GM12878 (cell line): ENCODE measurements at regions not wholly inside any gene's neighbourhood (a gene's known extent, or its start where the extent isn't known, plus 50 kb on each side); places are given as distances from the start of the nearest gene placed in this dataset.

Source experiments
- CTCF ChIP-seq, 3 experiments: IDR thresholded peaks in 2 of 3; conservative IDR thresholded peaks in 1 of 3; 2 replicates each; pipeline ENCODE4 v1.5.1; 2011; ENCODE audit warnings: low read depth in 3 of 3, low read length in 3 of 3, mild to moderate bottlenecking in 3 of 3, control low read depth in 2 of 3, moderate library complexity in 2 of 3, inconsistent platforms in 1 of 3, mixed read lengths in 1 of 3; ENCODE audit not compliant: control insufficient read depth in 2 of 3, insufficient read depth in 1 of 3; ENCODE audit errors: extremely low read depth in 1 of 3
- E2F4 ChIP-seq: IDR thresholded peaks from 2 replicates; pipeline ENCODE4 v1.6.1; 2012; ENCODE audit warnings: low read depth, low read length, improper control_type of control experiment
- EZH2 ChIP-seq: IDR thresholded peaks from 2 replicates; pipeline ENCODE4 v1.6.1; 2012; ENCODE audit warnings: low read depth, mild to moderate bottlenecking, control low read depth, inconsistent platforms, low read length, borderline replicate concordance; ENCODE audit not compliant: control insufficient read depth
- POLR2A ChIP-seq: IDR thresholded peaks from 2 replicates; pipeline ENCODE4 v1.6.1; 2011; ENCODE audit warnings: low read depth, mild to moderate bottlenecking, low read length

- no peak for TF ChIP-seq E2F4
- no peak for TF ChIP-seq POLR2A
- TF ChIP-seq EZH2: no peak
- no peak for TF ChIP-seq CTCF (IDR thresholded peaks at IDR 0.05 in 2 of 3, conservative IDR thresholded peaks at IDR 0.05 in 1 of 3; ENCODE audit: control insufficient read depth in 2 of 3, extremely low read depth in 1 of 3, insufficient read depth in 1 of 3, low read depth in 3 of 3, low read length in 3 of 3)
Measured at GRCh38 chr13:54317722-54318121, 1289.1 kb downstream of the OLFM4 start.
